Activated CD4-positive, alpha-beta T cell treated with anti-CD3 and anti-CD28 coated beads for 36 hours (primary cell): ENCODE measurements at regions not wholly inside any gene's neighbourhood (a gene's known extent, or its start where the extent isn't known, plus 50 kb on each side); places are given as distances from the start of the nearest gene placed in this dataset.
"Not testable (repeated sequence)": the region's sequence is repeated elsewhere in the genome, so short reads cannot be mapped to it uniquely, and the experiment has no call there.

Experiments used
- ATAC-seq: fragments of 200-7000 bp; cut with Tn5 transposase; one replicate; pipeline ENCODE4 v1.10.0; 2021; ENCODE audit warnings: mild to moderate bottlenecking, moderate library complexity
- CTCF ChIA-PET: fragments of 350-600 bp; sonication (Branson Sonifier 250); formaldehyde crosslinking; loops from one replicate; lab custom pipeline; 2021; ENCODE audit warnings: antibody characterized with exemption; lab: Charles Lee
- POLR2A ChIA-PET: fragments of 350-600 bp; sonication (Branson Sonifier 250); formaldehyde crosslinking; loops from one replicate; lab custom pipeline; 2021; ENCODE audit warnings: antibody characterized with exemption, inconsistent platforms; lab: Charles Lee
- DNase-seq: peaks from one replicate; pipeline ENCODE4 v3.0.0-alpha.2; 2020
- H3K27ac Mint-ChIP-seq: one replicate; pipeline ENCODE4 v1.8.0; 2021; ENCODE audit warnings: mixed read lengths
- H3K27me3 Mint-ChIP-seq: one replicate; pipeline ENCODE4 v1.8.0; 2021; ENCODE audit warnings: mixed read lengths
- H3K36me3 Mint-ChIP-seq: one replicate; pipeline ENCODE4 v1.8.0; 2021; ENCODE audit warnings: low read depth, mixed read lengths
- H3K4me1 Mint-ChIP-seq: one replicate; pipeline ENCODE4 v1.8.0; 2021; ENCODE audit warnings: mixed read lengths
- H3K4me3 Mint-ChIP-seq: one replicate; pipeline ENCODE4 v1.8.0; 2021; ENCODE audit warnings: mild to moderate bottlenecking, moderate library complexity, mixed read lengths
- H3K9me3 Mint-ChIP-seq: one replicate; pipeline ENCODE4 v1.8.0; 2021; ENCODE audit warnings: low read depth, mixed read lengths
- intact Hi-C, 2 experiments: fragments of 100-400 bp; cut with DNase I in 1 of 2; cut with micrococcal nuclease in 1 of 2; formaldehyde crosslinking; loops; one replicate each; pipeline versions ENCODE4 v1.14.2 to v1.15.1; 2022 to 2024; cut with DNase I, micrococcal nuclease

DNA sequence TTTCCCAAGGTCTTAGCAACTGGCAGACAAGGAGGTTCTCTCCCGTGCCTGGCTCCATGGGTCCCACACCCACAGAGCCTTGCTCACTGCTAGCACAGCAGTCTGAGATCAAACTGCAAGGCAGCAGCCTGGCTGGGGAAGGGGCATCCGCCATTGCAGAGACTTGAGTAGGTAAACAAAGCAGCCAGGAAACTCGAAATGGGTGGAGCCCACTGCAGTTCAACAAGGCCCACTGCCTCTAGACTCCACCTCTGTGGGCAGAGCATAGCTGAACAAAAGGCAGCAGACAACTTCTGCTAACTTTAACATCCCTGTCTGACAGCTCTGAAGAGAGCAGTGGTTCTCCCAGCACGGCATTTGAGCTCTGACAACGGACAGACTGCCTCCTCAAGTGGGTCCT is 98.1 kb upstream of the SLC1A3 start:
- POLR2A ChIA-PET, H3K27me3 Mint-ChIP-seq, H3K9me3 Mint-ChIP-seq, H3K4me3 Mint-ChIP-seq, DNase-seq, H3K4me1 Mint-ChIP-seq, H3K27ac Mint-ChIP-seq, H3K36me3 Mint-ChIP-seq, ATAC-seq: not testable (repeated sequence)
- intact Hi-C loops: loop anchor here in 1 of 2 experiments (10.0 kb wide), 1 partner anchor 186 kb away; no protein-coding TSS in a partner anchor
- CTCF ChIA-PET: interaction anchor here (0.6 to 1.5 kb wide), 6 partner anchors 88 to 882 kb away, joined by 3 to 6 read pairs (median 3); no protein-coding TSS in a partner anchor

DNA sequence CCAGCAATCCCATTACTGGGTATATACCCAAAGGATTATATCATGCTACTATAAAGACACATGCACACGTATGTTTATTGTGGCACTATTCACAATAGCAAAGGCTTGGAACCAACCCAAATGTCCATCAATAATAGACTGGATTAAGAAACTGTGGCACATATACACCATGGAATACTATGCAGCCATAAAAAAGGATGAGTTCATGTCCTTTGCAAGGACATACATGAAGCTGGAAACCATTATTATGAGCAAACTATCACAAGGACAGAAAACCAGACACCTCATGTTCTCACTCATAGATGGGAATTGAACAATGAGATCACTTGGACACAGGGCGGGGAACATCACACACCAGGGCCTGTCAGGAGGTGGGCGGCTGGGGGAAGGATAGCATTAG is 92.8 kb upstream of the SLC1A3 start:
- H3K4me1 Mint-ChIP-seq, H3K9me3 Mint-ChIP-seq, POLR2A ChIA-PET, H3K4me3 Mint-ChIP-seq, H3K27ac Mint-ChIP-seq, H3K27me3 Mint-ChIP-seq, CTCF ChIA-PET, intact Hi-C loops, ATAC-seq, DNase-seq, H3K36me3 Mint-ChIP-seq: not testable (repeated sequence)

DNA sequence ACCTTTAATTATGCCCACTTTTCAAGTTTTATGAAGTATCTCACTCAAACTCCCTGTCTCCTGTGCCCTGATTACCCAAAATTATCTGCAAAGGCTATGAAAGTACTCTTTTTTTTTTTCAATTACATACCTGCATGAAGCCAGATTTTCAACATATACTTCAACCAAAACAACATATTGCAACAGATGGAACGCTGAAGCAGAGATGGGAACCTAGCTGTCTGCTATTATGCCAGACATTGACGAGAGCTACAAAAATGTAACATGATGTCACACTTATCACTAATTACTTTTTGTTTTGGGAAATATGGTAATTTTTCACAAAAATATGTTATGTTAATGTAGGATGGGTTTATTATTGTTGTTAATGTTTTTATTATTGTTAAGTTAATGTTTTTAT is 86.5 kb upstream of the SLC1A3 start:
- ChIA-PET CTCF (no interaction called here), POLR2A (no interaction called here)
- Mint-ChIP-seq H3K27ac (no peak overlapping the region), H3K9me3 (peaks cover 7% of the 10 kb centered on the region), H3K27me3 (peaks cover 3% of the 10 kb centered on the region), H3K4me3 (no peak overlapping the region), H3K36me3 (no peaks in the 10 kb centered on the region), H3K4me1 (no peaks in the 10 kb centered on the region)
- intact Hi-C loops: no loop called here
- DNase-seq (no peak), ATAC-seq (no peak)

DNA sequence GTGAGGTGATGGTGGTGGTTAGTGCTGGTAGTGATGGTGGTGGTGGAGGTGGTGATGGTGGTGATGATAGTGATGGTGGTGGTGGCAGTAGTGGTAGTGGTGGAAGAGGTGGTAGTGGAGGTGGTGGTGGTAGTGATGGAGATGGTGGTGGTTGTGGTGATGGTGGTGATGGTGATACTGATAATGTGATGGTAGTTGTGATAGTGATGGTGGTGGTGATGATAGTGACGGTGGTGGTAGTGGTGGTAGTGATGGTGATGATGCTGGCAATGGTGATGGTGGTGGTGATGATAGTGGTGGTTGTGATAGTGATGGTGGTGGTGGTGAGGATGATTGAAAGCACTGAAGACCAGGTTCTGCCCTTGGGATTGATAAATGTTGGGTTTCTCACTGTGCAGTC is 85.2 kb upstream of the SLC1A3 start:
- no peaks in the 10 kb centered on the region for H3K4me1 Mint-ChIP-seq
- no peaks in the 10 kb centered on the region for H3K36me3 Mint-ChIP-seq
- peaks cover 7% of the 10 kb centered on the region for H3K9me3 Mint-ChIP-seq
- intact Hi-C loops: no loop called here
- DNase-seq: no peak
- peaks cover 3% of the 10 kb centered on the region for H3K27me3 Mint-ChIP-seq
- no peak overlapping the region for H3K4me3 Mint-ChIP-seq
- H3K27ac Mint-ChIP-seq: no peak overlapping the region
- ChIA-PET CTCF (no interaction called here), POLR2A (no interaction called here)
- ATAC-seq: no peak

DNA sequence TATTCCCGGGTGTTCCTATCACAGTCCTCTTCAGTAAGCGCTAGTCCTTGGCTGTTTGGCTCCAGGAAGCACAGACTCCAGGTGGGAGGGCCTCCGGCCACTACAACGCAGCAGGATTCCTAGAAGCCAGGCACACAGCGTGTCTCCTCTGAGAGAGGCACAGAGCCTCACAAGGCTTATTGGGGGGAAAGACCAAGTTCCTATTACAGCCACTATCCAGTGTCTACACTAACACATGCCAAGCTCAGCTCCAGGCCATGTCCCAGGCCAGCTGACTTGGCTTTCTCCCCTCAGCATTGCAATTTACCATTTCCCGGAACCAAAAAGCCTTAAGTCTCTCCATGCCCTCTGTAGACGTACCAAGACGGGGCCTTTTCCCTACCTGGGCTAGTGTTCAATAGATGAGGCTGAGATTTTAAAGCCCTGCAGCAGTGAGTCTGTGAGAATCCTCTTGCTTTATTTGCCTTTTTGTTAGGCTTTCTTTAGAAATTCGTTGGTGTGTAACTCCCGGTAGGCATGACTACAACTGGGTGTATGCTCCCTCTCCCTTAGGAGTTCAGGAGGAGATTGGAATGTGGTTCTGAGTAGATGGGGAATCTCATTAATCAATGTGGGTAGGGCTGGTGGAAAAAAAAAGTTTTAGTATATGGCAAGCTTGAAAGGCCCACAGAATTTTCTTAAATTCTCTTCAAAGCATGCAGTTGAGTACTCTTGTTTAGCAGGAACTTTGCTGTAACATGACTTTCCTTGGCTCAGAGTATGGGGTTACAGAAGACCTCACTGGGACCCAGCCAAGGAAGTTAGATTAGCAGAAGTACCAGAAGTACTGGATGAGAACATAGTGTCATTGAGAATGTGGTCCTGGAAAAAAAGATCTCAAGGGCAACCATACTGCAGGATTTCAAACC is 84.3 kb upstream of the SLC1A3 start:
- POLR2A ChIA-PET: no interaction called here
- peaks cover 3% of the 10 kb centered on the region for H3K27me3 Mint-ChIP-seq

DNA sequence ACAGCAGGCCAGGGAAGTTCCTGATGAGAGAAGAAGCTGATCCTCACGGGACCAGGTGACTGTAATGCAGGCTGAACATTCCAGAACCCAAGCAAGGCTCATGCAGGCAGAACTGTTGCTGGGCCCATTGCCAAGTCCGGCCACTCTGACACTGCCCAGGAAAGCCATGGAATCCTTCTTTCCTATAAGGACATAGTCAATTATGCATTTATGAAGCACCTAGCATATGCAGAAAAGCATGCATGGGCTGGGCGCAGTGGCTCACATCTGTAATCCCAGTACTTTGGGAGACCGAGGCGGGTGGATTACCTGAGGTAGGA is 83.7 kb upstream of the SLC1A3 start:
- no peak for ATAC-seq

More for the DNA sequence above, 84.3 kb upstream of the SLC1A3 start:
- peaks cover 7% of the 10 kb centered on the region for H3K9me3 Mint-ChIP-seq
- ATAC-seq: no peak
- no peak overlapping the region for H3K4me3 Mint-ChIP-seq
- intact Hi-C loops: no loop called here
- CTCF ChIA-PET: no interaction called here
- no peak for DNase-seq
- no peaks in the 10 kb centered on the region for H3K36me3 Mint-ChIP-seq
- no peak overlapping the region for H3K27ac Mint-ChIP-seq
- no peaks in the 10 kb centered on the region for H3K4me1 Mint-ChIP-seq

DNA sequence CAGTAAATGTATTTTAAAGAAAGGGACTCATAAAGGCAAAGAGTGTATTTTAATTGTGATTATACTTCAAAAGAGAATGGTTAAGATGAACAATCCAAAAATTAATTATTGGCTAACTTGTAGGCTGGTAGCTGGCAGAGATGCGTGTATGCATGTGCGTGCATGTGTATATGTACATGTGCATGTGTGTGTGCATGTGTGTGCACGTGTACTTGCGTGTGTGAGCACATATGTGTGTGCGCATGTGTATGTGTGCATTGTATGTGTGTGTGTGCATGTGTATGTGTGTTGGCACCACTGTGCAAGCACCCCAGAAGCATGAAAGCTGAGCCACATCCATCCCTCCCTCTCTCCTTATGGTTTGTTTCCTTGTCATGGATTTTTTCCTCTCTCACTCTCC is 83.0 kb upstream of the SLC1A3 start:
- POLR2A ChIA-PET: no interaction called here
- no peak overlapping the region for H3K4me3 Mint-ChIP-seq
- DNase-seq (no peak), ATAC-seq (no peak)
- H3K27ac Mint-ChIP-seq: no peak overlapping the region
- intact Hi-C loops: no loop called here
- no peaks in the 10 kb centered on the region for H3K36me3 Mint-ChIP-seq
- peaks cover 3% of the 10 kb centered on the region for H3K27me3 Mint-ChIP-seq
- peaks cover 3% of the 10 kb centered on the region for H3K9me3 Mint-ChIP-seq
- CTCF ChIA-PET: no interaction called here
- no peaks in the 10 kb centered on the region for H3K4me1 Mint-ChIP-seq

More for the DNA sequence above, 83.7 kb upstream of the SLC1A3 start:
- Mint-ChIP-seq H3K9me3 (peaks cover 7% of the 10 kb centered on the region), H3K4me1 (no peaks in the 10 kb centered on the region), H3K36me3 (no peaks in the 10 kb centered on the region), H3K4me3 (no peak overlapping the region), H3K27me3 (peaks cover 3% of the 10 kb centered on the region), H3K27ac (no peak overlapping the region)
- ChIA-PET POLR2A (no interaction called here), CTCF (no interaction called here)
- no peak for DNase-seq
- intact Hi-C loops: no loop called here

DNA sequence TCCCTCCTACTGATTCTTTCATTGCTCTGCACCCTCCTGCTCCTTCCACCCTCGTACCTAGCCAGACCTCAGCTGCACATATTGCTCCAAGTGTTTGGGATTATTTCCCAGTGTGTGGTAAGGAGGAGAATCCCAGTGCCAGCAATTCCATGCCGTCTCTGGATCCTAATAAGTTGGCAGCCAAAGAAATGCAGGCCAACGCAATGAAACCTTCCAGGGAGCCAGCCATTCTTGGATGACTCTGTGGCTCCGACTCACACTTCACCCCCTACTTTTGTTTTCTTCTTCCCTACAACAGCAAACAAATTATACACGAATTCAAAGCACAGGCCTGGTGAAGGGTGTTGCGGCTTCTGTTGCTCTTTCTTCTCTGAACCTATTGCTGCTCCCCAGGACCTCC is 82.5 kb upstream of the SLC1A3 start:
- peaks cover 3% of the 10 kb centered on the region for H3K27me3 Mint-ChIP-seq
- ChIA-PET POLR2A (no interaction called here), CTCF (no interaction called here)
- H3K36me3 Mint-ChIP-seq: no peaks in the 10 kb centered on the region
- DNase-seq (no peak), ATAC-seq (no peak)
- no peak overlapping the region for H3K4me3 Mint-ChIP-seq
- H3K9me3 Mint-ChIP-seq: no peaks in the 10 kb centered on the region
- H3K27ac Mint-ChIP-seq: no peak overlapping the region
- intact Hi-C loops: no loop called here
- no peaks in the 10 kb centered on the region for H3K4me1 Mint-ChIP-seq

DNA sequence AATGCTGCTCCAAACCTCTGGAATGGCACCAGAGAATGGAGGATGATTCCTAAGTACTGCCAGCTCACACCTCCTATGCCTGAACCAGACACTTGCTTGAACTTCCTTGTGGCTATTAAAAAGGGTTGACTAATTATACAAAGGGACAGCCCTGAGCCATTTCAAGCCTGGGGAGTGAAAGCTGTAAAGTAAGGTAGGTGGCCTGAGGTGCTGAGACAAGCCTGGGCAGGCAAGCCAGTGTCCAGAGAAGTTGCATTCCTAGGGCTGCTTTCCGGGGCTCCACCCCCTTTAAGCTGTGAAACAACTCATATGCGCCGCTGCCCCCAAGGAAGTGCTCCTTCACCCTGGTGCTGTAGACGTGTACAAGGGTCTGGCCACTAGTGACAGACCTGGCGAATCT is 79.9 kb upstream of the SLC1A3 start:
- DNase-seq: no peak
- Mint-ChIP-seq H3K27ac (no peak overlapping the region), H3K4me3 (no peak overlapping the region), H3K27me3 (peaks cover 5% of the 10 kb centered on the region), H3K4me1 (no peaks in the 10 kb centered on the region), H3K36me3 (no peaks in the 10 kb centered on the region), H3K9me3 (no peaks in the 10 kb centered on the region)
- intact Hi-C loops: no loop called here
- ChIA-PET CTCF (no interaction called here), POLR2A (no interaction called here)
- no peak for ATAC-seq

DNA sequence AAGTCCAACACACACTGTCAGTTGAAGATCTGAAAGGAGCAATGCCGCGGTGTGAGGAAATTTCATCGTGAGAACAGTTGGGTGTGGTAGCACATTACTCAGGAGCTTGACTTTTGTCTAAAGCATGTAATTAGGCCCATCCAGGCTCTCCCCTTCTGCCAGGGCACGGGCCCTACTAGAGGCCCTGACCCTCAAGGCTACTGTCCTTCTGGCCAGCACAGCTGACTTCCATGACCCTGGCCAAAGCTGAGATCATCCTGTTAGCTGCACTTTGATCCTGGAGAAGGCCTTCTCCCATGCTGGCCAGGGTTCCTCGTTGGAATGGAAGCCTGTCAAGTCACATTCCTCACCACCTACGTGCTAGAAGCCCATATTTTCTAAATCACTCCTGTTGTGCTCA is 77.8 kb upstream of the SLC1A3 start:
- ATAC-seq (no peak), DNase-seq (no peak)
- intact Hi-C loops: no loop called here
- Mint-ChIP-seq H3K9me3 (no peaks in the 10 kb centered on the region), H3K4me3 (no peak overlapping the region), H3K4me1 (no peaks in the 10 kb centered on the region), H3K27me3 (peaks cover 9% of the 10 kb centered on the region), H3K36me3 (no peaks in the 10 kb centered on the region), H3K27ac (no peak overlapping the region)
- ChIA-PET POLR2A (no interaction called here), CTCF (interaction anchor here (0.9 kb wide), 1 partner anchor 264 kb away, joined by 3 read pairs; no protein-coding TSS in a partner anchor)

DNA sequence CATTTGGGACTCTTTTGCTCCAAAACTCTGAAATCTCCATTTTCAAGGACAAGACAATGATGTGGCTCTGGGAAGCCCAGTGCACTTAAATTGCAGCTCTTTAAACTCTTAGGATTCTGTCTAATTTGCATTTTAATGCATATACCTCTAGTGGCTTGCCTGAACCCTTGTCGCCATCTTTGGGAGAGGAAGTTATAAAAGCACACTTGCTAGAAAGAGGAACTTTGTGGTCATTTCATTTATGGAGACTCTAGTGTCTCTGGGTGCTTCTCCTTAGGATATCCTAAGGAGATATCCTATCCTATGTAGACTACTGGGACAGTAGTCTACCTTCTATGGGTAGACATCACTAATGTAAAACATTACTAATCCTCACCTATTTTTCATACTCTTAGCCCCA is 77.3 kb upstream of the SLC1A3 start:
- no peaks in the 10 kb centered on the region for H3K9me3 Mint-ChIP-seq
- peaks cover 9% of the 10 kb centered on the region for H3K27me3 Mint-ChIP-seq
- no peak overlapping the region for H3K27ac Mint-ChIP-seq
- CTCF ChIA-PET: no interaction called here
- H3K4me3 Mint-ChIP-seq: no peak overlapping the region
- no peak for ATAC-seq
- no peaks in the 10 kb centered on the region for H3K4me1 Mint-ChIP-seq
- no peak for DNase-seq
- no peaks in the 10 kb centered on the region for H3K36me3 Mint-ChIP-seq
- intact Hi-C loops: no loop called here
- POLR2A ChIA-PET: no interaction called here

DNA sequence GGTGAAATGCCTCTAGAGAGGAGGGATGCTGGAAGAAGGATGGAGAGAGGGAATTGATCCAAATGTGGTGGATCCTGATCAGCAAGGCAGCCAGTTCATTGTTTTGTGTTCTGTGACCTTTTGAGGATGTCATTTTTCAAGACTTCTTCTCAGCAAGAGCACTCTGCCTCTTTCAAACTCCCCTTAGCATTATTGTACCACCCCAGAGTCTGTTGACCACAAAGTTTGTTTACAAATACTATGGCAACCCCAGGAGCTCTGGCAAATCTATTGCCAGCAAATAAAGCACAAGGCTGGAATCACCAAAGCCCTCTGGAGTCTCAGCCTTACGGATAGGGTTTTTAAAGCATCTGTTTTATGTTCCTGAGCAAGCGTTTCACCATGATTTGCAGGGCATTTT is 76.2 kb upstream of the SLC1A3 start:
- Mint-ChIP-seq H3K9me3 (no peaks in the 10 kb centered on the region), H3K4me3 (no peak overlapping the region), H3K4me1 (no peaks in the 10 kb centered on the region), H3K27me3 (peaks cover 9% of the 10 kb centered on the region), H3K27ac (no peak overlapping the region), H3K36me3 (no peaks in the 10 kb centered on the region)
- ChIA-PET CTCF (interaction anchor here (0.6 kb wide), 1 partner anchor 108 kb away, joined by 3 read pairs; no protein-coding TSS in a partner anchor), POLR2A (no interaction called here)
- ATAC-seq (no peak), DNase-seq (no peak)
- intact Hi-C loops: no loop called here
